B cell (primary cell): ENCODE measurements at regions not wholly inside any gene's neighbourhood (a gene's known extent, or its start where the extent isn't known, plus 50 kb on each side); places are given as distances from the start of the nearest gene placed in this dataset.

Experiments
- ATAC-seq: fragments of 200-7000 bp; cut with Tn5 transposase; one replicate; pipeline ENCODE4 v1.10.0; 2021; ENCODE audit warnings: low read depth, mild to moderate bottlenecking, moderate number of reproducible peaks, moderate library complexity
- CTCF ChIA-PET: fragments of 350-600 bp; sonication (Branson Sonifier 250); formaldehyde crosslinking; loops from one replicate; lab custom pipeline; 2021; ENCODE audit warnings: antibody characterized with exemption, inconsistent platforms; lab: Charles Lee
- POLR2A ChIA-PET: fragments of 350-600 bp; sonication (Branson Sonifier 250); formaldehyde crosslinking; loops from one replicate; lab custom pipeline; 2021; ENCODE audit warnings: antibody characterized with exemption; lab: Charles Lee
- DNase-seq: peaks from one replicate; pipeline ENCODE4 v3.0.0; 2013
- H2AFZ ChIP-seq: 2 replicates; pipeline ENCODE4 v1.6.1; 2012; ENCODE audit warnings: mild to moderate bottlenecking, low read depth, low read length; ENCODE audit not compliant: insufficient read depth, poor library complexity, severe bottlenecking
- H3K27ac ChIP-seq, 2 donors: 1 replicate in 1 of 2; 2 replicates in 1 of 2; pipeline ENCODE4 v1.5.1; 2012 to 2013; ENCODE audit warnings: low read length in 2 of 2, mild to moderate bottlenecking in 2 of 2, moderate library complexity in 1 of 2
- H3K27me3 ChIP-seq, 4 experiments: fragments of 200-600 bp in 1 of 4; sonication (generic) in 1 of 4; replicated peaks in 1 of 4; 1 replicate in 2 of 4; 2 replicates in 2 of 4; pipeline versions ENCODE4 v1.6.1 to v1.7.0; 2013 to 2016; ENCODE audit warnings: low read length in 3 of 4, mild to moderate bottlenecking in 2 of 4, mixed read lengths in 1 of 4, moderate library complexity in 1 of 4; ENCODE audit not compliant: insufficient read depth in 4 of 4, control insufficient read depth in 3 of 4; ENCODE audit errors: control extremely low read depth in 1 of 4
- H3K36me3 ChIP-seq, 2 experiments: replicated peaks in 1 of 2; 1 replicate in 1 of 2; 2 replicates in 1 of 2; pipeline versions ENCODE4 v1.6.1 to v1.7.1; 2013; ENCODE audit warnings: low read length in 1 of 2; ENCODE audit not compliant: insufficient read depth in 2 of 2, control insufficient read depth in 1 of 2; ENCODE audit errors: control extremely low read depth in 1 of 2, extremely low read depth in 1 of 2
- H3K4me1 ChIP-seq, 2 donors: fragments of 200-600 bp in 1 of 2; sonication (generic) in 1 of 2; 1 replicate in 1 of 2; 2 replicates in 1 of 2; pipeline versions ENCODE4 v1.5.1 to v1.6.1; 2013 to 2017; ENCODE audit warnings: low read length in 2 of 2; ENCODE audit not compliant: control insufficient read depth in 2 of 2, insufficient read depth in 2 of 2
- H3K4me2 ChIP-seq: replicated peaks from 2 replicates; pipeline ENCODE3; 2012; ENCODE audit warnings: mild to moderate bottlenecking, low read depth, low read length; ENCODE audit not compliant: poor library complexity, severe bottlenecking
- H3K4me3 ChIP-seq, 5 experiments: fragments of 200-600 bp in 1 of 5; sonication (generic) in 1 of 5; 1 replicate in 3 of 5; 2 replicates in 2 of 5; pipeline versions ENCODE4 v1.5.1 to v1.7.0; 2011 to 2016; ENCODE audit warnings: low read length in 4 of 5, mild to moderate bottlenecking in 4 of 5, low read depth in 2 of 5, control low read depth in 1 of 5, moderate library complexity in 1 of 5; ENCODE audit not compliant: insufficient read depth in 1 of 5; ENCODE audit errors: control extremely low read depth in 1 of 5, extremely low read depth in 1 of 5
- H3K79me2 ChIP-seq: fragments of 200-600 bp; sonication (generic); one replicate; pipeline ENCODE4 v1.6.0; 2016; ENCODE audit warnings: low read length; ENCODE audit not compliant: control insufficient read depth, insufficient read depth
- H3K9ac ChIP-seq: fragments of 200-600 bp; sonication (generic); 2 replicates; pipeline ENCODE4 v1.6.1; 2017; ENCODE audit warnings: mild to moderate bottlenecking, low read length, moderate library complexity
- H3K9me3 ChIP-seq, 3 donors: one replicate each; pipeline versions ENCODE4 v1.6.1 to v1.7.1; 2013; ENCODE audit warnings: low read length in 2 of 3; ENCODE audit not compliant: control insufficient read depth in 2 of 3, insufficient read depth in 1 of 3; ENCODE audit errors: control extremely low read depth in 1 of 3
- H4K20me1 ChIP-seq: 2 replicates; pipeline ENCODE4 v1.6.0; 2012; ENCODE audit warnings: mild to moderate bottlenecking, low read length; ENCODE audit not compliant: insufficient read depth, control insufficient read depth, poor library complexity, severe bottlenecking
- H3K27ac Mint-ChIP-seq: one replicate; pipeline ENCODE4 v1.8.0; 2021; ENCODE audit warnings: mixed read lengths
- H3K27me3 Mint-ChIP-seq: one replicate; pipeline ENCODE4 v1.8.0; 2021; ENCODE audit warnings: mixed read lengths
- H3K4me1 Mint-ChIP-seq: one replicate; pipeline ENCODE4 v1.8.0; 2021; ENCODE audit warnings: mixed read lengths
- H3K4me3 Mint-ChIP-seq: one replicate; pipeline ENCODE4 v1.8.0; 2021; ENCODE audit warnings: mixed read lengths
- H3K9me3 Mint-ChIP-seq: one replicate; pipeline ENCODE4 v1.8.0; 2022; ENCODE audit warnings: mixed read lengths; ENCODE audit not compliant: insufficient read depth
- CTCF ChIP-seq: fragments of 200-600 bp; IDR thresholded peaks from one replicate; pipeline ENCODE4 v1.8.0; 2022; ENCODE audit warnings: antibody characterized with exemption, mild to moderate bottlenecking
- EZH2 ChIP-seq: IDR thresholded peaks from 2 replicates; pipeline ENCODE4 v1.6.1; 2012; ENCODE audit warnings: borderline replicate concordance, low read depth, mild to moderate bottlenecking, moderate library complexity, low read length; ENCODE audit not compliant: insufficient read depth, poor library complexity, severe bottlenecking
- WGBS: methylation state at CpG from one replicate; pipeline ENCODE4 v1.1.5; 2013; ENCODE audit warnings: missing lambda C conversion rate; ENCODE audit not compliant: insufficient coverage; 5-methylcytosine and 5-hydroxymethylcytosine counted together
- intact Hi-C: fragments of 100-400 bp; cut with micrococcal nuclease; formaldehyde crosslinking; loops from one replicate; pipeline ENCODE4 v1.10.0; 2022

DNA sequence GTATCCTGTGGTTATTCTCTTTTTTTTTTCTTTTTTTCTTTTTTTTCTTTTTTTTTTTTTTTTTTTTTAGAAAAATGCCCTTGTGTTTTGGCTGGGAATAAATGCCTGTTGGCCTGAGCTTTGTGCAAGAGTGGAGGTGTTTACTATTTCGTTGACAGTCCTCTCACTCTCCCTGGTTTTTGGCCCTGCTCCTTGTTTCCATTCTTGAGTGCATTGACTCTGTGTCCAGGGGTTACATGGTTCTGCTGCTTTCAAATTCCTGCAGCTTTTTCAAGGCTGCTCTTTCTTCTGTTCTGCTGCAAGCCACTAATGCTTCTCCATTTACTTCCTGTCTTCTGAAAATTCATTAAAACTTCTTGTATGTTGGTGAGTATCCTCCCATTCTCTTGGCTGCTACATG lies 59.7 kb upstream of the TBX20 start:
- no peak overlapping the region for H3K4me2 ChIP-seq

More for the DNA sequence above, 59.7 kb upstream of the TBX20 start:
- POLR2A ChIA-PET = no interaction called here
- H3K4me3 Mint-ChIP-seq = no peak overlapping the region
- WGBS = 82% methylated on average over 1 of the region's 1 CpG
- no peak overlapping the region for H2AFZ ChIP-seq
- no peaks in the 10 kb centered on the region for H4K20me1 ChIP-seq
- H3K27me3 Mint-ChIP-seq = no peaks in the 10 kb centered on the region
- H3K27ac Mint-ChIP-seq = no peak overlapping the region
- H3K9me3 Mint-ChIP-seq = no peaks in the 10 kb centered on the region
- H3K4me1 Mint-ChIP-seq = no peaks in the 10 kb centered on the region
- ATAC-seq (no peak), DNase-seq (no peak)
- peaks cover 0 to 5% (median 0%) of the 10 kb centered on the region in 4 experiments for H3K27me3 ChIP-seq
- CTCF ChIA-PET = no interaction called here
- no peaks in the 10 kb centered on the region for H3K9me3 ChIP-seq
- TF ChIP-seq CTCF (no peak), EZH2 (no peak)
- no peak overlapping the region for H3K9ac ChIP-seq
- no peak overlapping the region for H3K4me3 ChIP-seq
- H3K4me1 ChIP-seq = no peaks in the 10 kb centered on the region
- no peaks in the 10 kb centered on the region for H3K79me2 ChIP-seq
- intact Hi-C loops = no loop called here
- H3K27ac ChIP-seq = no peak overlapping the region
- no peaks in the 10 kb centered on the region for H3K36me3 ChIP-seq
